Astrocyte of the spinal cord (primary cell): ENCODE measurements at regions not wholly inside any gene's neighbourhood (a gene's known extent, or its start where the extent isn't known, plus 50 kb on each side); places are given as distances from the start of the nearest gene placed in this dataset.
A peak's percentile ranks its signal among the peaks of the same experiment; 100 is the strongest.

ENCODE experiments used
- DNase-seq: peaks from one replicate; pipeline ENCODE4 v3.0.0; 2011; ENCODE audit warnings: low read depth, low spot score
- H3K4me3 ChIP-seq: 2 replicates; pipeline ENCODE4 v1.5.1; 2011; ENCODE audit warnings: low read depth, mild to moderate bottlenecking, low read length, moderate library complexity
- CTCF ChIP-seq: IDR thresholded peaks from 2 replicates; pipeline ENCODE4 v1.5.1; 2012; ENCODE audit warnings: low read depth, mild to moderate bottlenecking, low read length, inconsistent platforms
- in situ Hi-C: cut with HindIII; loops from 2 replicates; pipeline ENCODE4 v1.10.0; 2017; ENCODE audit warnings: low sequenced_read_pairs

- in situ Hi-C loops = no loop called here
- no peak for DNase-seq
- TF ChIP-seq CTCF = no peak
- no peak overlapping the region for H3K4me3 ChIP-seq
These were observed 203.6 kb upstream of the CELF2 start for GRCh38 chr10:10814069-10814468.

GRCh38 chr10:10816447-10816846, 201.2 kb upstream of the CELF2 start:
- peak; percentile 36 for DNase-seq
- no peak overlapping the region for H3K4me3 ChIP-seq
- in situ Hi-C loops = no loop called here
- no peak for TF ChIP-seq CTCF

GRCh38 chr10:10817609-10818008, 200.1 kb upstream of the CELF2 start:
- in situ Hi-C loops = no loop called here
- H3K4me3 ChIP-seq = no peak overlapping the region
- DNase-seq = no peak
- no peak for TF ChIP-seq CTCF

GRCh38 chr10:10818082-10818481, 199.6 kb upstream of the CELF2 start:
- in situ Hi-C loops = no loop called here
- DNase-seq = no peak
- TF ChIP-seq CTCF = no peak
- no peak overlapping the region for H3K4me3 ChIP-seq

- in situ Hi-C loops = no loop called here
- TF ChIP-seq CTCF = no peak
- no peak overlapping the region for H3K4me3 ChIP-seq
- DNase-seq = no peak
These were observed 198.3 kb upstream of the CELF2 start for GRCh38 chr10:10819206-10819856.

- no peak overlapping the region for H3K4me3 ChIP-seq
- TF ChIP-seq CTCF = no peak
- no peak for DNase-seq
- in situ Hi-C loops = no loop called here
These were observed 195.7 kb upstream of the CELF2 start for GRCh38 chr10:10821926-10822325.
